ENCODE measurements at regions not wholly inside any gene's neighbourhood (a gene's known extent, or its start where the extent isn't known, plus 50 kb on each side); places are given as distances from the start of the nearest gene placed in this dataset.

- TF ChIP-seq E2F5 (CRISPR knock-in tag; IDR thresholded peaks at IDR 0.05) = no peak
Measured at GRCh38 chr11:135009125-135009524, 597.1 kb upstream of the B3GAT1 start (continued).

- Histone ChIP-seq H3K9me3 (replicated peaks; ENCODE audit: control insufficient read depth, insufficient read depth, low read depth, low read length) (no peaks in the 10 kb centered on the region), H3K36me3 (ENCODE audit: control insufficient read depth, insufficient read depth, low read length) (no peaks in the 10 kb centered on the region), H3K27ac (ENCODE audit: extremely low read depth, low read depth, low read length) (no peak overlapping the region), H3K4me1 (replicated peaks in 1 of 2; ENCODE audit: control insufficient read depth in 2 of 2, insufficient read depth in 2 of 2, low read length in 2 of 2) (no peaks in the 10 kb centered on the region), H3K4me3 (no peak overlapping the region), H4K20me1 (replicated peaks; ENCODE audit: control insufficient read depth, insufficient read depth, low read length) (no peaks in the 10 kb centered on the region), H3K9ac (ENCODE audit: insufficient read depth in 1 of 2, low read depth in 2 of 2, low read length in 2 of 2) (no peak overlapping the region), H3K79me2 (ENCODE audit: control insufficient read depth, insufficient read depth, low read length) (no peaks in the 10 kb centered on the region), H2AFZ (ENCODE audit: low read depth, low read length) (no peak overlapping the region), H3K4me2 (ENCODE audit: insufficient read depth, low read length) (no peak overlapping the region), H3K27me3 (ENCODE audit: control insufficient read depth in 2 of 2, insufficient read depth in 2 of 2, low read length in 2 of 2) (0 out of 5 replicates have a peak, but pooled peaks cover 0 to 9% of the 10 kb centered on the region in 2 experiments), H3K9me1 (ENCODE audit: control insufficient read depth, insufficient read depth, low read length) (no peaks in the 10 kb centered on the region)
- intact Hi-C loops (cut with micrococcal nuclease) = no loop called here
- in situ Hi-C loops (cut with MboI) = no loop called here
- ChIA-PET POLR2A (interaction anchor here (0.8 kb wide), 1 partner anchor 11 kb away, joined by 3 read pairs; no protein-coding TSS in a partner anchor), CTCF (ENCODE audit: low intra/inter-chr PET ratio) (no interaction called here)
- no peak for ATAC-seq
- no peak for DNase-seq (ENCODE audit: extremely low read depth in 1 of 4, low spot score in 3 of 4)
- BruUV-seq (replicated peaks) = no TSS peak
- WGBS (ENCODE audit: insufficient coverage, low coverage, missing lambda C conversion rate) = 0% methylated on average over 4 of the region's 4 CpGs
- FAIRE-seq = no peak
- TF ChIP-seq ZNF79 (CRISPR knock-in tag; IDR thresholded peaks at IDR 0.05; ENCODE audit: low read depth) (no peak), ZSCAN29 (IDR thresholded peaks at IDR 0.05) (no peak), DIDO1 (tag; IDR thresholded peaks at IDR 0.05; ENCODE audit: low read depth) (no peak), ELF2 (CRISPR knock-in tag; IDR thresholded peaks at IDR 0.05) (no peak), CBFA2T2 (conservative IDR thresholded peaks at IDR 0.05) (no peak), ZNF77 (CRISPR knock-in tag; IDR thresholded peaks at IDR 0.05) (no peak), RBM14 (IDR thresholded peaks at IDR 0.05; ENCODE audit: borderline replicate concordance, insufficient read depth, low read depth, low read length) (no peak), ZKSCAN1 (IDR thresholded peaks at IDR 0.05; ENCODE audit: low read depth, low read length) (no peak), MCM2 (IDR thresholded peaks at IDR 0.05; ENCODE audit: low read depth) (no peak), ZKSCAN8 (CRISPR knock-in tag; IDR thresholded peaks at IDR 0.05) (no peak)
- TF ChIP-seq, protein P1, sequence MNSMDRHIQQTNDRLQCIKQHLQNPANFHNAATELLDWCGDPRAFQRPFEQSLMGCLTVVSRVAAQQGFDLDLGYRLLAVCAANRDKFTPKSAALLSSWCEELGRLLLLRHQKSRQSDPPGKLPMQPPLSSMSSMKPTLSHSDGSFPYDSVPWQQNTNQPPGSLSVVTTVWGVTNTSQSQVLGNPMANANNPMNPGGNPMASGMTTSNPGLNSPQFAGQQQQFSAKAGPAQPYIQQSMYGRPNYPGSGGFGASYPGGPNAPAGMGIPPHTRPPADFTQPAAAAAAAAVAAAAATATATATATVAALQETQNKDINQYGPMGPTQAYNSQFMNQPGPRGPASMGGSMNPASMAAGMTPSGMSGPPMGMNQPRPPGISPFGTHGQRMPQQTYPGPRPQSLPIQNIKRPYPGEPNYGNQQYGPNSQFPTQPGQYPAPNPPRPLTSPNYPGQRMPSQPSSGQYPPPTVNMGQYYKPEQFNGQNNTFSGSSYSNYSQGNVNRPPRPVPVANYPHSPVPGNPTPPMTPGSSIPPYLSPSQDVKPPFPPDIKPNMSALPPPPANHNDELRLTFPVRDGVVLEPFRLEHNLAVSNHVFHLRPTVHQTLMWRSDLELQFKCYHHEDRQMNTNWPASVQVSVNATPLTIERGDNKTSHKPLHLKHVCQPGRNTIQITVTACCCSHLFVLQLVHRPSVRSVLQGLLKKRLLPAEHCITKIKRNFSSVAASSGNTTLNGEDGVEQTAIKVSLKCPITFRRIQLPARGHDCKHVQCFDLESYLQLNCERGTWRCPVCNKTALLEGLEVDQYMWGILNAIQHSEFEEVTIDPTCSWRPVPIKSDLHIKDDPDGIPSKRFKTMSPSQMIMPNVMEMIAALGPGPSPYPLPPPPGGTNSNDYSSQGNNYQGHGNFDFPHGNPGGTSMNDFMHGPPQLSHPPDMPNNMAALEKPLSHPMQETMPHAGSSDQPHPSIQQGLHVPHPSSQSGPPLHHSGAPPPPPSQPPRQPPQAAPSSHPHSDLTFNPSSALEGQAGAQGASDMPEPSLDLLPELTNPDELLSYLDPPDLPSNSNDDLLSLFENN (IDR thresholded peaks at IDR 0.05; ENCODE audit: low read depth in 2 of 2, low read length in 2 of 2) = no peak
- TF ChIP-seq, protein P2, sequence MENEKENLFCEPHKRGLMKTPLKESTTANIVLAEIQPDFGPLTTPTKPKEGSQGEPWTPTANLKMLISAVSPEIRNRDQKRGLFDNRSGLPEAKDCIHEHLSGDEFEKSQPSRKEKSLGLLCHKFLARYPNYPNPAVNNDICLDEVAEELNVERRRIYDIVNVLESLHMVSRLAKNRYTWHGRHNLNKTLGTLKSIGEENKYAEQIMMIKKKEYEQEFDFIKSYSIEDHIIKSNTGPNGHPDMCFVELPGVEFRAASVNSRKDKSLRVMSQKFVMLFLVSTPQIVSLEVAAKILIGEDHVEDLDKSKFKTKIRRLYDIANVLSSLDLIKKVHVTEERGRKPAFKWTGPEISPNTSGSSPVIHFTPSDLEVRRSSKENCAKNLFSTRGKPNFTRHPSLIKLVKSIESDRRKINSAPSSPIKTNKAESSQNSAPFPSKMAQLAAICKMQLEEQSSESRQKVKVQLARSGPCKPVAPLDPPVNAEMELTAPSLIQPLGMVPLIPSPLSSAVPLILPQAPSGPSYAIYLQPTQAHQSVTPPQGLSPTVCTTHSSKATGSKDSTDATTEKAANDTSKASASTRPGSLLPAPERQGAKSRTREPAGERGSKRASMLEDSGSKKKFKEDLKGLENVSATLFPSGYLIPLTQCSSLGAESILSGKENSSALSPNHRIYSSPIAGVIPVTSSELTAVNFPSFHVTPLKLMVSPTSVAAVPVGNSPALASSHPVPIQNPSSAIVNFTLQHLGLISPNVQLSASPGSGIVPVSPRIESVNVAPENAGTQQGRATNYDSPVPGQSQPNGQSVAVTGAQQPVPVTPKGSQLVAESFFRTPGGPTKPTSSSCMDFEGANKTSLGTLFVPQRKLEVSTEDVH (IDR thresholded peaks at IDR 0.05; ENCODE audit: low read depth, partially characterized antibody) = no peak
- TF ChIP-seq, protein P3, sequence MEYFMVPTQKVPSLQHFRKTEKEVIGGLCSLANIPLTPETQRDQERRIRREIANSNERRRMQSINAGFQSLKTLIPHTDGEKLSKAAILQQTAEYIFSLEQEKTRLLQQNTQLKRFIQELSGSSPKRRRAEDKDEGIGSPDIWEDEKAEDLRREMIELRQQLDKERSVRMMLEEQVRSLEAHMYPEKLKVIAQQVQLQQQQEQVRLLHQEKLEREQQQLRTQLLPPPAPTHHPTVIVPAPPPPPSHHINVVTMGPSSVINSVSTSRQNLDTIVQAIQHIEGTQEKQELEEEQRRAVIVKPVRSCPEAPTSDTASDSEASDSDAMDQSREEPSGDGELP (CRISPR knock-in tag; IDR thresholded peaks at IDR 0.05; ENCODE audit: borderline replicate concordance) = no peak
Measured at GRCh38 chr11:135008412-135008811, 596.4 kb upstream of the B3GAT1 start.
